GM12874 (cell line): ENCODE measurements at regions not wholly inside any gene's neighbourhood (a gene's known extent, or its start where the extent isn't known, plus 50 kb on each side); places are given as distances from the start of the nearest gene placed in this dataset.

Experiments used
- TF ChIP-seq, protein P1 (sequence below): IDR thresholded peaks from 2 replicates; pipeline ENCODE4 v1.5.1; 2011; ENCODE audit warnings: low read depth, mild to moderate bottlenecking, control low read depth, low read length, moderate library complexity; ENCODE audit not compliant: insufficient read depth

DNA sequence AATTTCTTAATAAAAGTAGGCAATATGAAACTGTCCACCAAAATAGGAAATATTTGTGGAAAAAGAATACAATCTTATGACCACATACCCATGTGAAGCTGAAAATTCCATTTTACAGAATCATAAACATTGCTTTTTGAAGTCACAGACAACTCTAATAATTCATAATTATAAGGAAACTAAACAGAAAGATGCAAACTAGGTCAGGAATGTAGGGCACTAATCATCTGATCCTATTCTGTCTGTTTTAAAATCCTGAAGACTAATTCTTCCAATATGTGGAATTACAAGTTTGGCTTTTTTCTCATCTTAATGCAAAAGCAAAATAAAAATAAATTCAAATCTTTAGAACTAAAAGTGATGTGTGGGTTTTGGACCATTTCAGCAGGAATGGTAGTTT, 528.6 kb downstream of the LTN1 start:
- TF ChIP-seq, protein P1, sequence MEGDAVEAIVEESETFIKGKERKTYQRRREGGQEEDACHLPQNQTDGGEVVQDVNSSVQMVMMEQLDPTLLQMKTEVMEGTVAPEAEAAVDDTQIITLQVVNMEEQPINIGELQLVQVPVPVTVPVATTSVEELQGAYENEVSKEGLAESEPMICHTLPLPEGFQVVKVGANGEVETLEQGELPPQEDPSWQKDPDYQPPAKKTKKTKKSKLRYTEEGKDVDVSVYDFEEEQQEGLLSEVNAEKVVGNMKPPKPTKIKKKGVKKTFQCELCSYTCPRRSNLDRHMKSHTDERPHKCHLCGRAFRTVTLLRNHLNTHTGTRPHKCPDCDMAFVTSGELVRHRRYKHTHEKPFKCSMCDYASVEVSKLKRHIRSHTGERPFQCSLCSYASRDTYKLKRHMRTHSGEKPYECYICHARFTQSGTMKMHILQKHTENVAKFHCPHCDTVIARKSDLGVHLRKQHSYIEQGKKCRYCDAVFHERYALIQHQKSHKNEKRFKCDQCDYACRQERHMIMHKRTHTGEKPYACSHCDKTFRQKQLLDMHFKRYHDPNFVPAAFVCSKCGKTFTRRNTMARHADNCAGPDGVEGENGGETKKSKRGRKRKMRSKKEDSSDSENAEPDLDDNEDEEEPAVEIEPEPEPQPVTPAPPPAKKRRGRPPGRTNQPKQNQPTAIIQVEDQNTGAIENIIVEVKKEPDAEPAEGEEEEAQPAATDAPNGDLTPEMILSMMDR: no peak

- TF ChIP-seq, protein P1: no peak
These were observed 533.5 kb downstream of the LTN1 start for GRCh38 chr21:28459193-28459592.

DNA sequence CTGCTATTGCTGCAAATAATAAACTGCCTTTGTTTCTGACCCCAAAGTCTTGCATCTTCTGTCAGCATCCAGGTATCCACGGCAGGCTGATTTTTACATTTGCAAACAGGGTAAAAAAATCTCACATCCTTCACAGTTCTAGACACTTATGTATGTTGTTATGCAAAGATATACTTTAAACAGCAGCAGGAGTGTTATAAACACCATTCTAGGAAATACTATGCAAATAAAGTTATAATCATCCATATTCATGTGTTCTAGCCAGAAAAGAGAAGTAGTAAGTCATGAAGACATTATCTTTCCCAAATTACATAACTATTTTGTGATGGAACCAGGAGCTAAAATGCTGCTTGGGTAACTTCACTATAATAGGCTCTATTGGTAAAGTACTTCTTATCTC, 534.2 kb downstream of the LTN1 start:
- TF ChIP-seq, protein P1: no peak

DNA sequence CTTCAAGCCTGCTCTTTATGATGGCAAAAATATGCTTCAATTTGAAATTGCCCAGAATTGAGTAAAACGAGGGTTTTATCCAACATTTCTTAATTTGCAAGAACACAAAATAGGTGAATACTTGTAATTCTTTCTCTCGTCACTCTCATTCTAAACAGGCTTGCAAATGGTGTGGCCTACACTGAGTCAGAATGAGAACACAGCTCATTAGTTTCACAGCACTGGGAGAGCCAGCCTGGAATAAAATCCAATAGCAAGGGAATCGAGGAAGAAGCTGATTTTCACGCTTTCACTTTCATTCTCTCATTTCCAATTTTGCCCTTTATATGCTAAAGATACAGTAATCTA, 537.5 kb downstream of the LTN1 start:
- TF ChIP-seq, protein P1: no peak

- TF ChIP-seq, protein P1: no peak
These were observed 538.0 kb downstream of the LTN1 start for GRCh38 chr21:28454564-28455252.

DNA sequence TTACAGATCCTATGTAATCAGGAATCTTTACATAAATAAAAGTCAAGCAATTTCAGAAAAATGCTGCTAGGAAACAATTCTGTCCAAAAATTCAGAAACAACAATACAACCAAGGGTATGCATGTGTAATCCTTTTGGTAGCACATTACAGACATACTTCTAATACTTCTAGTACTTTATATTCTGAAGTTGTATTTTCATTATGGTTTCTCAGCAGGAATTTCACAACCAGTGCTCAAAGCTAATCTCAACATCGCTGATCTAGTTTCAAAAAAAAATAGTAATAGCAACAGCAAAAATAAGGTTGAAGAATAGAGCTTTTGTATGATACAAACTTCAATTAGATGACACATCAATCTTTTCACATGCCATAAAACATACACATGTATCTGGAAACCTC, 545.2 kb downstream of the LTN1 start:
- TF ChIP-seq, protein P1: no peak

DNA sequence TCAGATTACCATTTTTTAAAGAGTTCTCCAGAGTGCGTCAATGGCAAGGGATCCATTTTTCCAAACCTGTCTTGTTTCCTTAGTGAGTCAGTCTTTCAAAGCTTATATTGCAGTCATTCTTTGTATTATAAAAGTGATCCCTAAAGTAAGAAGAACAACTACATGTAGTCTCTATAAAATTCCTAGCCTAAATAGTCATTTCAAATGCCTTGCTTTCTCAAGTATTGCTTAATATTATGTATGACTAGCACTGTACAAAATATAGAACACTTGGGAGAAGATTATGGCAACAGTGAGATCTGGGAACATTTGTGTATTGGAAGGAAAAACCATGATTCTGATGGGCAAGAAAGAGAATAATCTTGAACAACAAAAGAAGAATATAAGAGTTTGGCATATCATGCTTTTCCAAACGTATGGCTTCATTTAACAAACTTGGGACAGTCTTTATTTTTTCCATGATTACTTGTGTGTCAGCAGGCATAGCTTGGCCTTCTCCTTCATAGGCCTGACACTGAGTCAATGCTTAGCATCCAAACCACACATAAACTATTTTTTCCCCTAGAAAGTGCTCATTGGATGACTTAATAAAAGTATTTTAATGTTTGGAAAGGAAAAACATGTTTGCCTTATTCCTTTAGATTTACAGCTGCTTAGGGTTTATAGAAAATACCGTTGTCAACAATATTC, 547.4 kb downstream of the LTN1 start:
- TF ChIP-seq, protein P1: no peak
